Muscle of back (tissue), 3 donors: ENCODE measurements at regions not wholly inside any gene's neighbourhood (a gene's known extent, or its start where the extent isn't known, plus 50 kb on each side); places are given as distances from the start of the nearest gene placed in this dataset.
A peak's percentile ranks its signal among the peaks of the same experiment; 100 is the strongest.
"Not testable (repeated sequence)": the region's sequence is repeated elsewhere in the genome, so short reads cannot be mapped to it uniquely, and the experiment has no call there.

Experiments
- DNase-seq, 3 donors: peaks; one replicate each; pipeline versions ENCODE4 v3.0.0 to v3.0.0-alpha.2; 2013

DNA sequence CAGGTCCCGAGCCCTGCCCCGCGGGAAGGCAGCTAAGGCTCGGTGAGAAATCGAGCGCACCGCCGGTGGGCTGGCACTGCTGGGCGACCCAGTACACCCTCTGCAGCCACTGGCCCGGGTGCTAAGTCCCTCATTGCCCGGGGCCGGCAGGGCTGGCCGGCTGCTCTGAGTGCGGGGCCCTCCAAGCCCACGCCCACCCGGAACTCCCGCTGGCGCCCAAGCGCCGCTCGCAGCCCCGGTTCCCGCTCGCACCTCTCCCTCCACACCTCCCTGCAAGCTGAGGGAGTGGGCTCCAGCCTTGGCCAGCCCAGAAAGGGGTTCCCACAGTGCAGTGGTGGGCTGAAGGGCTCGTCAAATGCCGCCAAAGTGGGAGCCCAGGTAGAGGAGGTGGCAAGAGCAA is 63.2 kb upstream of the IER3 start:
- DNase-seq = not testable (repeated sequence)

GRCh38 chr6:30806581-30807183 is 62.3 kb upstream of the IER3 start:
- DNase-seq = no peak

GRCh38 chr6:30804333-30804732 is 60.0 kb upstream of the IER3 start:
- DNase-seq = no peak

- DNase-seq = no peak
These were observed 58.4 kb upstream of the IER3 start for GRCh38 chr6:30802731-30803130.

- DNase-seq = no peak
These were observed 57.6 kb upstream of the IER3 start for GRCh38 chr6:30801950-30802349.

- peak in 1 of 3 donors; percentile 74 for DNase-seq
These were observed 56.5 kb upstream of the IER3 start for GRCh38 chr6:30800871-30801270.

DNA sequence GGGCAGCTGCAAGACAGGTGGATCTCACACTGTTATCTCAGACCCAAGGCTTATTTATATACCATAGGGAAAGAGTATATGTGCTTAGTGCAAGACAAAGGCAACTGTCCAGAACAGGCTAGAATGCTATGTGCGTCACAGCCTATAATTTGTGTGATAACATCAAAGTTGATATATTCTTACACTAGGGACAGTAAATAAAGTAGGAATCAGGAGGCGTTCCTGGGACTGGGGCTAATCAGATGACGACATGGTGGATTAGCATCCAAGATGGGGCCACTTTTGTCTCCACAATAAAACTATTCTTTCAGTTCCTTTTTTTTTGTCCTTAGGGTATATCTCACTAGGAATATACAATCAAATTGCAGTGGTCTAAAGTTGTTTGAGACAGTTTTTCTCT is 54.9 kb upstream of the IER3 start:
- peak in 1 of 3 donors; percentile 83 for DNase-seq

DNA sequence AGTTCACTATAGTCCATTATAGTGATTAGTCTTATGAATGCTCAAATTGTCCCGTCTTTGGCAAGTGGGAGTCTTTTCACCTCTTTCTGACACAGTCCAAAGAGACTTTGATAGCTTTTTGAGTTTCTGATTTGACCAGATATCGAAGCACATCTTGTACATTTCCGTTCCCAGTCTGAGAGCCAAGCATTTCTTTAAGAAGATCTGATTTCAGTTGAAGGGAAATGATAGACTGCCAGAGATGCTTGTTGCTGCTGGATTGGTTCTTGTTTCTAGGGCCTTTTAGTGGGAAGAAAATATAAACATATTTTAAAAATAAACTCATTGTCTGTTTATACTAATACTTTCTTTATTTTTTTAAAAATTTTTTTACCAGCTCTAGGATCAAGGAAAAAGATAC is 54.1 kb upstream of the IER3 start:
- DNase-seq = peak in 2 of 3 donors; percentile 59 to 81

DNA sequence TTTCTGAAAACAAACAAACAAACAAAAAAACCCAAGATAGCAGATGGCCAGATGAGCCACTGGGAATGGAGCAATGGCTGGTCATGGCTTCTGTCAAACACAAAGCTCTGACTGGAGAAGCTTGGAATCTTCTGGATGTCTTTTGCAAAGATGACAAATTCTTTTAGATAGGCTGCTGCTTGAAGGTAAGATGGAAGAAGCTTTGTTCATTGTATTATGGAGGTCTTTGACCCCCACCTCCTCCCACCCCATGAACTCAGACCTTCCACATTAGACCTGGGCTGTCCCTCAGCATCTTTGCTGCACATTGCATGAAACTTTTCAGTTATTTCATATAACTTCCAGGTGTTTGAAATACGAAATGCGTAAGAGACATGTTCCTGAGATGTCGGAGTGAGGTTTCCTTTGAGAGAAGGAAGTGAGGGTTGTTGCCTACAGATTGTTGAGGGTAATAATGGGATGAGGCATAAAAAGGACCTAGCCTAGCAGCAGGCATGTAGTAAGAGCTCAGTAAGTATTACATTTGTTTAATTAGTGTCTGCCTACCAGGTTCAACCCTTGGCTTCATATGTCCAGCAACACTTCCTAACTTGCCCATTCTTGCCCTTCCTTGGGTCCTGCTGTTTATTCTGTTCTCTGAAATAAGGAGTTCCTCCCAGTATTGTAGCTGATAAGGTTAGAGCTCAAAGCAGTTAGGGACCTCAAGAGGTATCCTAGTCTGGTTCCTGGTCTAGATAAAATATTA is 51.4 kb upstream of the IER3 start:
- no peak for DNase-seq
